SW480 (cell line): ENCODE measurements at regions not wholly inside any gene's neighbourhood (a gene's known extent, or its start where the extent isn't known, plus 50 kb on each side); places are given as distances from the start of the nearest gene placed in this dataset.
A peak's percentile ranks its signal among the peaks of the same experiment; 100 is the strongest.
"Not testable (repeated sequence)": the region's sequence is repeated elsewhere in the genome, so short reads cannot be mapped to it uniquely, and the experiment has no call there.

Source experiments
- DNase-seq: peaks from one replicate; pipeline ENCODE4 v3.0.0-alpha.2; 2016; ENCODE audit warnings: low spot score

DNA sequence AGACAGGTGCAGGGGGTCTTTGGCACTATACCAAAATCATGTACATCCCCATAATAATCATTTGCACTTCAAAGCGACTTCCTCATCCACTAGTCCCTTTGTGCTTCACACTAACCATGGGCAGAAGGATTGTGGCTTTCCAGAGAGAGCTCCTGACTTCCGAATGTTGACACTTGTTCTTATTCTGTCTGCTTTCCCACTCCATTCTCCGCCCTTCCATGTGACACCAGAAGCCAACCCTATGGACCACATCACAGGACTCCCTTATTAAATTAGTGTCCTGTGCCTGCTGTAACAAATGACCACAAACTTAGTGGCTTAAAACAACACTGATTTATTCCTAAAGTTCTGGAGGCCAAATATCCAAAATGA lies 91.6 kb downstream of the CMC2 start:
- DNase-seq: peak; percentile 95

DNA sequence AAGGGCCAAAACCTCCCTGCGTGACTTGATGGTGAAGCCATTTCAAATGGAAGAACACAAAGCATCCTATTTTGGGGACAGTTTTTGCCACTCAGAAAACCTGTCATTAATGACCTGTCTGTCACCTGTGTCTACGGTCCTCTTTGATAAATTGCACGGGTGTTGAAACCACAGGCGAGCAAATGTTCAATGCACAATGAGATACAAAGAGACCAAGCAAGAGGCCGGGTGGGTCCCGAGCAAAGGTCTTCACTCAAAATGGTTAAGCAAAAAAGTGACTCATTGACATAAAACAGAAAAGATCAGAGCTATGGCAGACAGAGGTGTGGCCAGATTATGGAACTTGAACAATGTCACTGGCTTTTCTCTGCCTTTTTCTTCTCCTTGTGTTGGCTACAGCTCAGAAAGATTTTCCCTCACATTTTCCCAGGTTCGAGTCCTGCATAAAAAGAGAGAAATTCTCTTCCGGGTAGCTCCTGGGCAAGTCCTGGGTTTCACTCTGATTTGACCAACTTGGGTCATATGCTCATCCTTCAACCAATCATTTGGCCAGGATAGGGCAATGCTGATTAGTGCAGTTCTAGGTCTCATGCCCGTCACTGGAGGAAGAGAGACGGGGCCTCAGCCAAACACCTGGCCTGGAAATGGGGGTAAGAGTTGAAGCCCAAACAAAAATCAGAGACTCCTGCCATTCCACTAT lies 92.2 kb downstream of the CMC2 start:
- DNase-seq: peak; percentile 95

DNA sequence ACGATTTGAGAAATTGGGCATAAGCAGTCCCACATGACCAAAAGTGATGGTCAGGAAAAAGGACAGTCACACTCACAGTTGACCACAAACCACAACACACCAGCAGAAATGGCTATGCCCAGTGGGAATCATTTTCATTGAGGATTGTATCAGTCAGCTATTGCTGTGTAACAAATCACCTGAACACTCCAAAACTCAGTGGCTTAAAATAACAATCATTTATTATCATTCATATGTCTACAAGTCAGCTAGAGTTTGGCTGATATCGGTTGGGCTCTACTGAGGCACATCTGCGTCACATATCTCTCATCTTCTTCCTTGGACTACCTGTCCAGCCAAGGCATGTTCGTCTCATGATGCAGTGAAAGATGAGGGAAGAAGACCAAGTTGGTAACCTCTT lies 93.3 kb downstream of the CMC2 start:
- DNase-seq: no peak

DNA sequence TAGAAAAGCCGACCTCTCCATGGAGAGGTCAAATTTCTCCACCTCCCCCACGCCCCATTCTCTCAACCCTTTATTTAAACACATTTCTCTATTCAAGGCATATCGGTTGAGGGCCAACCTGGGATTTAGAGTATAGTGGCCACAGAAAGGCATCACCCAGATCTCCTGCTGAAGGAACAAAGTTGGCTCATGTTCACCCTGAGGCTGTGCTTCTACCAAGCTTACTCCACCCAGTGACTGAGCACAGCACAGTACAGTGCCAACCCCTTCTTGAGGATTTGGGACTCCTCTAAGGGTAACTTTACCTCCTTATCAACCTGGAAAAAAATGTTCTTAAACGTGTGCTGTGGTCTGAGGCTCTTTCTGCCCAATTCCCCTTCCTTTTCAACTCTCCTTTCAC lies 94.0 kb downstream of the CMC2 start:
- DNase-seq: no peak

DNA sequence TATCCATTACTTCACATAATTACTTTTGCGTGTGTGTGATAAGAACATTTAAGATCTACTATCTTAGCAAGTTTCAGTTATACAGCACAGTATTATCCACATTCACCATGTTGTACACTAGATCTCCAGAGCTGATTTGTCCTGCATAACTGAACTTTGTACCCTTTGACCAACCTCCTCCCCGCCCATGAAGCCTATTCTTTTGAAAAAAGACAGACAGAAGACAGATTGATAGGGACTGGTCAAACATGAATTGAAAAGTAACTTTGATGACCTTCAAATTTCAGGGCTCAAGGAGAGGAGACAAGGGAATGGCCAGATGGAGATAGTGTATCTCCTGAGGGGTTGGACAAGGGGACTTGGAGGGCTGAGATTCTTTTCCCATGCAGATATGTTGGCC lies 96.3 kb downstream of the CMC2 start:
- DNase-seq: peak; percentile 49

DNA sequence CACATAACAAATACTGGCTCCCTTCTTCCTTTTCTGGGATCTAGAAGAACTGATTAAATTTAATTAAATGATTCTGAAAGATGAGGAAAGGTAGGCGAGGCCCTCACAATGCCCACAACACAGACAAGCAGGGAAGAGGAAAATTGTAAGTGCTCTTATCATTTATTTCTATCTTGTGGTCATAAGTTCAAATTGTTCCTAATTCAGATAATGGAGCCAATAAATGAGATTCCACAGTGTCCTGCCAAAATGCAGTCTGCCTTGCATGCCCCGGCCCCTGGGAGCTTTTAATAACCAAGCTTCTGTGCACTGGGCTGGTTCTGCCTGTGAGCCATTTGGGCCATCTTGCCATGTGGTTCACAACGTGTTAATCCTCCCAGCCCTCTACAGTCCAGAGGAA lies 97.0 kb downstream of the CMC2 start:
- no peak for DNase-seq

DNA sequence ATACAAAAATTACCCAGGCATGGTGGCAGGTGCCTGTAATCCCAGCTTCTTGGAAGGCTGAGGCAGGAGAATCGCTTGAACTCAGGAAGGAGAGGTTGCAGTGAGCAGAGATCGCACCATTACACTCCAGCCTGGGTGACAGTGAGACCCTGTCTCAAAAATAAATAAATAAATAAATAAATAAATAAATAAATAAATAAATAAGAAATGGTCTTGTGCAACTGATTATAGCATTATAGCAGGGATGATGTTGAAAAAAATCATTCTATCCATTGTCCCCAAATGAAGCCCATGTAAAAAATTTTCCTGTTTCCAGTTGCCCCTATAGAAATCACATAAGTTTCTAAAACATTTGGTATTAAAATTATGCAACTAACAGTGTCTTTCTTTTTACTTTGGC lies 100.5 kb downstream of the CMC2 start:
- DNase-seq: not testable (repeated sequence)

DNA sequence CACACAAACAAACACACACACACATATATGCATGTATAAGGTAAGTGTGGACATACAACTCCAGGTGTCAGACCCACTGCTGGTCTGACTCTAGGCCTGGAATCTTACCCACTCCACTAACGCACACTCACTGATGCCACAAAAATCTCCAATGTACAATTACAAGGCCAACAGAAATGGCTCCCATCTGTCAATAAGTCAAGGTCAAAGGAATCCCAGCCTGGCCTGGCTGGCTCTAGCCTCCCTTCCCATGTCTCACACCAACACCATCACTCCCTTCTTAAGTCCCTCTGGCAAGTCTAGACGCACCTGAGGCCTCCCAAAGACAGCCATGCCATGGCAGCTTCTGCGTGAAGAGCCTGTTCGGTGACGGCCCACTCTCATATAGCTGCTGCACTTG lies 99.2 kb upstream of the CDYL2 start:
- no peak for DNase-seq

DNA sequence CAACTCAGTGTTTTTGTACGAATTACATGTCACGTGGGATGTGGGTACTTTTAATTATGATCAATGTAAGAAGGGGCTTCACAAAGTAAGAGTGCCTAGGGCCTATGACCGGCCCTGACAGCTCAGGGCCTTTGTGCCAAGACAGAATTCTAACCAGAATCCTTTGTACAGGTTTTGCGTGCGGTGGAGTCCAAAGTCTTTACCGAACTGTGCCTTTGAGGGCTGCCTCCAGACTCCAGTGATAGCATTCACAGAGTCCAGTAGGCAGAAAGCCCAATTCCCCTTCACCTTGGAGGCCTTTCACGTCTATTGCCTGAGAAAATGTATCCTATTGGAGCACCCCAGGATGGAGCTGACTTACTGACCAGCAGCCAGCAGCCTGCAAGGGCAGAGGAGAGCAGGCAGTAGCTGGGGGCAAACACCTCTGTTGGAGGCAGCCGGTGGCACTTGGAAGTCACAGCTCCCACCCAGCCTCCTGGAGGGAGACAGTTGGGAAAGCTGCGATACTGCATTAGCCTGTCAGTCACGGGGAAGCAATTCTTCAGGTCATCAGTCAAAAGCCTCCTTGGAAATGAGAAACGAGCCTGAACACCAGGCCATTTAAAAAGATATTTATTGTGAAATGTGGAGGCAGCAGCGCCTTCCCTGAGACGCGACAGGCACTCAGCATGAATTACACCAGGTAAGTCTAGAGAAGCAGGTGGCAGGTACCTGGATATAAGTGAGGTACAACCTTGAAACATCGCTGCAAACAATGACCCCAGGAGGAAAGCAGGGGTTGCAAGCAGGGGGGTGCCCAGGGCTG lies 98.1 kb upstream of the CDYL2 start:
- DNase-seq: no peak

DNA sequence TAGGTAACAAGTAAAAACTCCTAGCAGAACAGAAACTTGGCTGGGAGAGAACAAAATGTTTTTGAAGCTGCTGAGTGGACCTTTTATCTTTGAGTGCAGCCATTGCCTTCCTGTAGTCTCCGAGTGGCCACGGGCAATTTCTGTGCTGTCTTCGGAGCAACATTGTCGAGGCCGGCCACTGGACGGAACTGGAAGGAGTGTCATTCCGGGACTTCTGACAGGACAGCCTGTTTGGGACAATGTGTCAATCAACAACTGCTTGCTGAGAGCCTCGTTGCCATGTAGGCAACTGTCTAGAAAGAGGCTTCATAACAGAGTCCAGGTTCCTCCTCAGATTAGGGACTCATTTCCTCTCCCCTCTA lies 96.2 kb upstream of the CDYL2 start:
- no peak for DNase-seq

DNA sequence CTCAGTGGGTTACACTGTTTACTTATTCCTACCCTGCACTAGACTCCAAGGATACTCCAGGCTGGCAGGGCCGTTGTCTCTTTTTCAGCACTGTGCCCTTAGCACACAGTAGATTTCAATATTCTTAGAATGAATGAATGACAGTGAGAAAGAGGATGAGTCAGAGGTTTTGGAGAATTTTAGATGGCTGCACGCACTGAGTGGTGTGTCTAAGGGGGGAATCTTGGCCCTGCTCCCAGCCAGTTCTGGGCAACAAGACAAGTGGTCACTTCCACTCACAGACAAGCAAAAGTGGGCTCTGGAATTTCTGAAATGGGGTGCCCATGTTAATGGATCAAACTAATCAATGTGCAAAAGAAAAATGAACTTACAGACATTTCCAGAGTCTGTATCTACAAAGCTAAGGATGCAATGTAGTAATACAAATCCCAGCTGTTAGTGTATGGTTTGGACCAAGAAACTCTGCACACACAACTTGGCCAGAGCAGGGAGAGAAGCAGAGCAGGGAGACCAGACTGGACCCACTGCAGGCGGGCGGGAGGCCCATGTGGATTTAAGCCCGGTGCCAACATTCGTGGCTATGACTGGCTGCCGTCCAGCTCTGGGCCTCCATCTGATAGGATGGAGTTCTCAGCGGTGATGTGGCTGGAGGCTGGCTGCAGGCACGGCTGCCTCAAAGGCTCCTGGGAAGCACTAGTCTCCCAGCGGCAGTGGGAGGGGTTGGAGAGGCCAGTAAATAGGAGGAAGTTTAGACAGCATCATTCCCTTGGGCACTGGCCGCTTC lies 95.6 kb upstream of the CDYL2 start:
- no peak for DNase-seq

DNA sequence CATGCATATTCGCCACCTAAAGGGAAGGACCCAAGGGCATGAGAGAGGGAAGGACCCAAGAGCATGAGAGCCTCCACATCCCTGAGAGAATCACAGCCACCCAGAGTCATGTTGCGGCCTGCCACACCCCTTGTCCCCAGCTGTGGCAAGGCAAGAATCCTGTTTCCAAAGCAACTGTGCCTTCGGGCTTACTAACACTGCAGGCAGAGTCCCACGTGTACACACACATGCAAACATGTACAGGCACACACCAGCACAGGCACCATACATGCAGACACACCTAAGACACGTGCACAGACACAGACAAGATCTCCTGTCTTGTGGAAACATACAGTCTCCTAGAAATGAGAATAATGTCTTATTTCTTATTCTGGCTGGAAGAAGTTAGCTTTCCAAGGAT lies 92.4 kb upstream of the CDYL2 start:
- DNase-seq: peak; percentile 57

DNA sequence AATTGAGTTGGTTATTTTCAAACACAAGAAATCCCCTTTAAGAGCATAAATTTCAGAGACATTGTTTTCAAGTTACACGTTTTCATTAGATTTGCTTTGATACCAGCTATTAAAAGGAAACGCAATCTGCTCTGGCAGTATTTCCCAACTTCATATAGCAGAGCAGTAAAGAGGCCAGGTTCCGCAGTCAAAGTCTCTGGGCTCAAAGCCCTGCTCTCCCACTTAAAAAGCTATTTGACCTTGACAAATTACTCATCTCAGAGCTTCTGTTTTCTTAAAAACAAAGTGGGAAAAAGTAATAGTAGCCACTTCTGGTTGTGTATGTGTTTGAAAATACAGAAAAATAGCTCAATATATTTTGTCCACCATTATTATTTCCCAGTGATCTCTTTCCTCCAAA lies 89.7 kb upstream of the CDYL2 start:
- no peak for DNase-seq

DNA sequence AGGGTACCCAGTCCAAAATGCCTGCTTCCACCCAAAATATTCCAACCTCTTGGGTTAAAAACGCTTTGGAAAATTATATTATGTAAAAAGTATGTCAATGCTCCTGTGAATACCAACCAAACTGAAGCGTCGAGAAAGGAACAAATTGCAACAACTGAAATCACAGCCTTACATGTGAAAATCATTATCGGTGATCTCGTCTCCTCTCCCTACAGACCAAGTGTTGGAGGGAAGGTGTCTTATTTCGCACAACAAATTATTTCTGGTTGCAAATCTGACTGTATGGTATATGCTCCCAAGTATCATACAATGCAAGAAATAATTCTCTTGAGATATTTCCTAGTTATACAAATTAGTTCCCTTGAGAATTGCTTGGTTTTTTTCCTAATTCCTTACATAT lies 89.3 kb upstream of the CDYL2 start:
- no peak for DNase-seq

DNA sequence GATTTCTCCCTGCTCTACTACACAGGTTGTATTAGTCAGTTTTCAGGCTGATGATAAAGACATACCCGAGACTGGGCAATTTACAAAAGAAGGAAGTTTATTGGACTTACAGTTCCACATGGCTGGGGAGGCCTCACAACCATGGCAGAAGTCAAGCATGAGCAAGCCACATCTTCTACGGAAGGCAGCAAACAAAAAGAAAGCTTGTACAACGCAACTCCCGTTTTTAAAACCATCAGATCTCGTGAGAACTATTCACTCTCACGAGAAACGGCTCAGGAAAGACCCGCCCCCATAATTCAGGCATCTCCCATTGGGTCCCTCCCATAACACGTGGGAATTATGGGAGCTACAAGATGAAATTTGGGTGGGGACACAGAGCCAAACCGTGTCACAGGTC lies 88.0 kb upstream of the CDYL2 start:
- DNase-seq: not testable (repeated sequence)

DNA sequence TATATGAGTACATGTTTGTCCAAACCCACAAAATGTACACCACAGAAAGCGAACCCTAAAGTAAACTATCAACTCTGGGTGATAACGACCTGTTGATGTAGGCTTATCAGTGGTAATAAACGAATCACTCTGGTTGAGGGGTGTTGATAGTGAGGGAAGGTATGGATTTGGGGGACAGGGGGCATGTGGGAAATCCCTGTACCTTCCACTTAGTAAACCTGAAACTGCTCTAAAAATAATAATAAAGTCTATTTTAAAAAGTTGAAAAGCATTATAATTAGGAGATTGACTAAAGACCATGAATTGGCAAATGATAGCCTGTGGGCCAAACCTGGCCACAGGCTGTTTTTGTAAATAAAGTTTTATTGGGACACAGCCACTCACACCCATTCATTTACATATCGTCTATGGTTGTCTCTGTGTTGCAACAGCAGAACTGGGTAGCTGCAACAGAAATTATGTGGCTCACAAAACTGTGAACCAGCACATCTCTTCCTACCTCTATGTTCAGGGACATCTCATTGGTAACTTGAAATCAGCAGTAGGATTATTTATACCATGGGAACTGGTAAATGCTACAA lies 85.5 kb upstream of the CDYL2 start:
- no peak for DNase-seq

DNA sequence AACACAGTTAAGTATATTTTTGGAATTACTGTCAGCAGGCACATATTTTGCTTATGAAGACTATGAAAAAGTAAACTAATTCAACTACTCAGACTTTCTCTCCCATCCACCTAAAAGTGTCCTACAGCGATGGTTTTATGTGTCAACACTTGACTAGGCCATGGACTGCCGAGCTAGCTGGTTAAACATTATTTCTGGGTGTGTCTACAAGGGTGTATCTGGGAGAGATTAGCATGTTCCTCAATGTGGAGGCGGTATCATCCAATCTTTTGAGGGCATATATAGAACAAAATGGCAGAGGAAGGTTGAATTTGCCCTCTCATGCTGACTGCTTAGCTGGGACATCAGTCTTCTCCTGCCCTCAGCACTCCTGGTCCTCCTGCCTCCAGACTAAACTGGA lies 82.7 kb upstream of the CDYL2 start:
- DNase-seq: peak; percentile 56

DNA sequence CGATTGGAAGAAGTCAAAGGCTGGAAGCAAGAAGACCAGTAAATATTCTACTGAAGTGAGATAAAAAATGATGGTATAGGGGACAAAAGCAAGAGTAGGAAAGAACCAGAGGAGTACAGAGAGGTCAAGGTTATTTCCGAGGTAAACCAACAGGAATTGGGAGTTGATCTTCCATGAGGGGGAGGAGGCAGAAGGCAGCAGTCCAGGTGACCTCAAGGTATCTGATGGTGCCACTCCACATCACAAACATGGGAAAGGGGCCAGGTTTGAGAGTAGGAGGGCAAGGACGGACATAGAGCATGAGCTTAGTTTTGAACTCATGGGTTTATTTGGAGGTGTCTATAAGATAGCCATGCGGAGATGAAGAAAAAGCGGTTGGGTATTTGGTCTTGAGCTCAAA lies 79.4 kb upstream of the CDYL2 start:
- no peak for DNase-seq

DNA sequence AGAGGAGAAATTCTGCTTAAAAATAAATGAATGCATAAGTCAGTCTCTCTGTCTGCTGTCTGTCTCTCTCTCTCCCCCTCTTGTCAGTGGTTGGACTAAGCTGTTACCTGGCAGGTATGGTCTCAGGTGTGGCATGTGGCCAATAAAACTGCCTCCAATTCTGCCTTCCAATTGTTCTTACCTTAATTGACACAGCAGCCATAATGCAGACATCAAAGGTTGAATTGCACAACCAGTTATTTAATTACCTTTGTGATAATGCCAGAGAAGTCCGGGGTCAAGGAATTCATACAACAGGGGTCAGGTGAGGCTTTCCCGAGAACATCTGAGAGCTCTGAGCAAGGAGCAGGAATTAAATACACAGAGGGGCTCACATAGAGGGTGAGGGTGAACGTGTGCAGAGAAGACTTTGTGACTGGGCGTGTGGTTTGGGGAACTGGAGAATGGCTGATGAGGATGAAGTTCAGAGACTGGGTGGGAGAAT lies 78.8 kb upstream of the CDYL2 start:
- peak; percentile 83 for DNase-seq

DNA sequence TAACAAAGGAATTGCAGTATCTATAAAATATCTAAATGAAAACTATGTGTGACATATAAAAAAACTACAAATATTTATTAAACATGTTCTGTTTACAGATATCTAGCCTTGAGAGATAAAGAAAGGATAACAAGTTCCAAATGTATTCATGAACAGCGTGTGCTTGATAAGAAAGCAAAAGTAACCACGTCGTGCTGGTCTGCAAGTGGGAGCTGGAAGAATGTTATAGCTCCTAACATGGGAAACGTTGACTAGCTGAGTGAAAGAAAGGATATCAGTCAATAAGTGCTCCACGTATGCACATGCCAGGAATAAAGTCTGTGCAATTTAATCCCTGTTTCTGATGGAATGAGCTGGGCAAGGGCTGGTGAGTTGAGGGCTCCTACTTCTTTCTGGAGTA lies 71.2 kb upstream of the CDYL2 start:
- DNase-seq: no peak

DNA sequence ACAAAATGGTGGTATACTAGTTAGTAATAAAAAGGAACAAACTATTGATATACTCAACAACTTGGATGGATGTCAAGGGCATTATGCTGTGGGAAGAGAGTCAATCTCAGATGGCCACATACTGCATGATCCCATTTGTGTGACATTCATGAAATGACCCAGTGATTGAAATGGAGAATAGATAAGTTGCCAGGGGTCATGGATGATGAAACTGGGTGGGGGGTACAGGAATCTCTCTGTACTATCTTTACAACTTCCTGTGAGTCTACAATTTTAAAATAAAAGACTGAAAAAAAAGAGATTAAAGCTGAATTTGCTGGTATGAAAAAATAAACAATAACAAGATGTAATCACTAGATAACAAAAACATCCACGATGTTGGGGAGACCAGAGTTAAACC lies 70.5 kb upstream of the CDYL2 start:
- DNase-seq: no peak

DNA sequence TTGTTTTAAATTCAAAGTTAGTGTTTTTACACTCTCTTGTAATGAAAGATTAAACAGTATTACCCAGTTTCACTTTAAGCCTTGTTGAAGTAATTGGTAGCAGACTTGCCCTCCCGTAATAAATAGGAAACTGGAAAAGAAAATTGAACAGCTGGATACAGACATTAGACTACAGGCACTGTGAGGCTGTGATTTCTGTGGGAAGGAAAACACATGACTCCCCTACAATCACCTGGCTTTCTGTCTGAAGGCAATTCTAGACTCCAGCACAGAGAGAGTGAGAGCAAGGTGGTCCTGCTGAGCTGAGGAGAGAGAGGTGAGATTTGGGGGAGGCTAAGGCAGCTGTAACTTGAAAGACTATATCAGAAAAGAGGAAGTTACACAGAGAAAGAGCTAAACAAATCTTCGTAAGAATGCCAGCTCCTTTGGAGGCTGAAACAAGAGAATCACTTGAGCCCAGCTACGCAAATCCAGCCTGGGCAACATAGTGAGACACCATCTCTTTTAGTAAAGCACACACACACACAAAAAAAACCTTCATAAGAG lies 57.8 kb upstream of the CDYL2 start:
- no peak for DNase-seq
